Activated CD8-positive, alpha-beta memory T cell treated with anti-CD3 and anti-CD28 coated beads, Interleukin-2, amount 50 U/mL, for 4 hours (primary cell): ENCODE measurements at regions not wholly inside any gene's neighbourhood (a gene's known extent, or its start where the extent isn't known, plus 50 kb on each side); places are given as distances from the start of the nearest gene placed in this dataset.

Source experiments
- DNase-seq: peaks from one replicate; pipeline ENCODE4 v3.0.0-alpha.2; 2020

- no peak for DNase-seq
Observed at GRCh38 chr14:75372260-75372659, 55.6 kb upstream of the JDP2 start.

DNA sequence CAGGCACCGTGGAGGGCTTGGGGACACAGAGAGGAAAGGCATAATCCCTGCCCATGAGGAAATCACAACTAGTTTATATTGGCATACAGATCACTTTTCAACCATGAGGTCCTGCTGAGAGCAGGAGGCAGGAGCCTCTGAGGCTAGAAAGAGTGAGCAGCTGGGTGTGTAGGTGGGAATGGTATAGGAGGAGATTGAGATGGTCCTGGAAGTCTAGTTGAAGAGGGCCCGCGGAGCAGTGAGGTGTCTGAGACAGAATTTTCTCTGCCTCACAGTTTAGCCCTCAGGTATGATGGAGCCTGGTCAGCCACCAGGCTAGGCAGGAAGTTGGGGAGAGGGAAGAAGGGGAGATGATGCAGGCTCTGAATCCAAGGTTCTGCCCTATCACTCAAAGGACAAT lies 54.7 kb upstream of the JDP2 start:
- no peak for DNase-seq

DNA sequence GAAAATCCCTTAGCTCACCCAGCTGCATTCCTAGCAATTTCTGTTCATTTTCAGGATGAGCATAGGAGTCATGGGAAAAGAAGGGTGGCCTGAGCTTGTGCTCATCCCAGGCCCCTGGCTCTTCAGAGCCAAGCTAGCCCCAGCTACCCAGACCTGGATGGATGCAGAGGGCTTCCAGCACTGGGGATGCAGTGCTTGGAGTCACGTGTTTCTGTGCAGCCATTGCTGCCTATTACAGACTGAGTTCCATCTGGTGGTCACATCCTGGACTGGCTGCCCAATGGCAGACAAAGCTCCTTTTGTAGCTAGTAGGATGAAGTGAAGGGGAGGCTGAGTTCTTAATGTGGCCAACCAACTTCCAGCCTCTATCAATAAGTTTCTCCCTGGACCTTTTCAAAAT lies 54.2 kb upstream of the JDP2 start:
- DNase-seq: no peak

GRCh38 chr14:75374911-75375310 lies 52.9 kb upstream of the JDP2 start:
- DNase-seq: no peak

GRCh38 chr14:75375983-75376382 lies 51.8 kb upstream of the JDP2 start:
- DNase-seq: no peak
